VCaP (cell line): ENCODE measurements at regions not wholly inside any gene's neighbourhood (a gene's known extent, or its start where the extent isn't known, plus 50 kb on each side); places are given as distances from the start of the nearest gene placed in this dataset.

ENCODE experiments used
- H3K27ac ChIP-seq: fragments of 450-650 bp; 2 replicates; pipeline ENCODE4 v1.5.1; 2017
- CTCF ChIP-seq: fragments of 450-650 bp; conservative IDR thresholded peaks from 2 replicates; pipeline ENCODE4 v1.5.1; 2017; ENCODE audit warnings: mild to moderate bottlenecking, moderate library complexity

GRCh38 chr6:138695193-138695592, 78.4 kb upstream of the CCDC28A start:
- H3K27ac ChIP-seq = no peak overlapping the region
- TF ChIP-seq CTCF = no peak

DNA sequence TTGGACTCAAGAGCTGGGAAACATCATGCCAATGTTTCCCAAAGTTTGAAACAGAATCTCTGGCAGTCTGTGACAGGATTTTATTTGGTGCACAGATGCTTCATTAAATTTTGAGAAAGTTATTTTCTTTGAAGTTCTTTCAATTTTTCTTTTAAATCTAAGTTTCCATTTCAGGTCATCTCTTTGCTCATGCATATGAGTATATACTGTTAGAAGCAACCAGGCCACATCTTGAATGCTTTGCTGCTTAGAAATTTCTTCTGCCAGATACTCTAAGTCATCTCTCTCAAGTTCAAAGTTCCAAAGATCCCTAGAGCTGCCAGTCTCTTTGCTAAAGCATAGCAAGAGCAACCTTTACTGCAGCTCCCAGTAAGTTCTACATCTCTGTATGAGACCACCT, 59.1 kb upstream of the CCDC28A start:
- no peak for TF ChIP-seq CTCF
- H3K27ac ChIP-seq = no peak overlapping the region

DNA sequence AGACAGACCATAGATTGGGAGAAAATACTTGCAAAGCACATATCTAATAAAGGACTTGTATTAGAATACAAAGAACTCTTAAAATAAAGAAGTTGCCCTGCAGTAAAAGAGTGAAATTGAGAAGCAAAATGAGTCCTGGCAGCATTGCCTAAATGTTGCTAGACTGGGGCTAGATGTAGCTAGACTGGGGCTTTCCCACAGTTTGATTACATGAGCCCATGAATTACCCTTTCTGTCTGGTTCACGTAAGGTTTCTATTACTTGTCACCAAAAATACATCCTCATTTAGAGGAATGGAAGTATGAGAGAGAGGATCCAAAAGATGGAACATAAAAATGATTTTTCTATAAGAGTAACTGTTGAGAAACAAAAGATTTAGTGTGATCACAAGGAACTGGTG, 57.6 kb upstream of the CCDC28A start:
- TF ChIP-seq CTCF = no peak
- H3K27ac ChIP-seq = no peak overlapping the region

DNA sequence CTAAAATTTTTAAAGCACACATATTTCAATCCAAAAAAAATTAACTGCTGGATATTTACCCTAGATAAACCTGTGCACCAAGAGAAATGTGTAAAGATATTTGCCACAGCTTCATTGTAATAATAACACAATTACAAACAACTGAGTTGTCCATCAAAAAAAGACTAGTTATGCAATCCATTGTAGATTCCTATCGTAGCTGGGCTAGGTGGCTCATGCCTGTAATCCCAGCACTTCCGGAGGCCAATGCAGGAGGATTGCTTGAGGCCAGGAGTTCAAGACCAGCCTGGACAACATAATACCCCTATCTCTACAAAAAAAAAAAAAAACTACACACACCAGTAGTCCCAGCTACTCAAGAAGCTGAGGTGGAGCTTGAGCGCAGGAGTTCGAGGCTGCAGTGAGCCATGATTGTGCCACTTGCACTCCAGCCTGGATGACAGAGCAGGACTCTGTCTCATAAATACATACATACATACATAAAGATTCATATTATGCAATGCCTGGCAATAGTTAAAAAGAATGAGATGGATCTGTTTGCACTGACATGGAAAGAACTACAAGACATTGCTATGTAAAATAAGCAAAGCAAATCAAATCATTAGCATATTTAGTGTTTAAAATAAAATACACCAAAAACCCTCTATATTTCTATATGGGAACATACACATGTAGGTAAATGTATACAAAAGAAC, 56.5 kb upstream of the CCDC28A start:
- no peak for TF ChIP-seq CTCF
- H3K27ac ChIP-seq = no peak overlapping the region

DNA sequence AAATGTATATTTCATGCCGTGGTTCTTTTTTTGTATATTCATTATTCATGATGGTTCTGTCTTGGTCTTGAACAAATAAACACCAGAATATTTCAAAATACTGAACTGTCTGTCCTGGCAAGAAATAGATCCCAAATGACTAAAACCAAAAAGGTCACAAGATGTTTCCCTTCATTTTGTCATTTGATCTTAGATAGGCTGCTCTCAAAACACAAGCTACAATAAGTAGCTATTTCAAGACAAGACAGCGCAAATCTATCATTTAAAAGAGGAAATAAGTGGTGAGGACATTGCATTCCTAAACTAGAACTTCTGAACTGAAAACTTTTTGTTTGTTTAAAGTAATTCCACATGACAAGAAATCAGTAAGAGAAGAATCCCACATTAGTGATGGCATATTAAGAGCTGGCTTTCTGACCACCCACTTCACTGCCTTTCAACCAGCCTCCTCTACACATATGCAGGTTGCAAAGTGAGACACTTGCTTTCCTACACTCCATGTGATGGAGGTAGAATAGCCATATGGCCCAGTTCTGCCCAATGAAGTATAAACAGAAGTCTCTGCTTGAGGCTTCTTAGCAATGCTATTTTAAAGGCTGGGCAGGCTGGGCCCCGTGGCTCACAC, 54.4 kb upstream of the CCDC28A start:
- no peak for TF ChIP-seq CTCF
- H3K27ac ChIP-seq = no peak overlapping the region

- no peak for TF ChIP-seq CTCF
- H3K27ac ChIP-seq = no peak overlapping the region
Observed at GRCh38 chr6:138719744-138720143, 53.8 kb upstream of the CCDC28A start.

DNA sequence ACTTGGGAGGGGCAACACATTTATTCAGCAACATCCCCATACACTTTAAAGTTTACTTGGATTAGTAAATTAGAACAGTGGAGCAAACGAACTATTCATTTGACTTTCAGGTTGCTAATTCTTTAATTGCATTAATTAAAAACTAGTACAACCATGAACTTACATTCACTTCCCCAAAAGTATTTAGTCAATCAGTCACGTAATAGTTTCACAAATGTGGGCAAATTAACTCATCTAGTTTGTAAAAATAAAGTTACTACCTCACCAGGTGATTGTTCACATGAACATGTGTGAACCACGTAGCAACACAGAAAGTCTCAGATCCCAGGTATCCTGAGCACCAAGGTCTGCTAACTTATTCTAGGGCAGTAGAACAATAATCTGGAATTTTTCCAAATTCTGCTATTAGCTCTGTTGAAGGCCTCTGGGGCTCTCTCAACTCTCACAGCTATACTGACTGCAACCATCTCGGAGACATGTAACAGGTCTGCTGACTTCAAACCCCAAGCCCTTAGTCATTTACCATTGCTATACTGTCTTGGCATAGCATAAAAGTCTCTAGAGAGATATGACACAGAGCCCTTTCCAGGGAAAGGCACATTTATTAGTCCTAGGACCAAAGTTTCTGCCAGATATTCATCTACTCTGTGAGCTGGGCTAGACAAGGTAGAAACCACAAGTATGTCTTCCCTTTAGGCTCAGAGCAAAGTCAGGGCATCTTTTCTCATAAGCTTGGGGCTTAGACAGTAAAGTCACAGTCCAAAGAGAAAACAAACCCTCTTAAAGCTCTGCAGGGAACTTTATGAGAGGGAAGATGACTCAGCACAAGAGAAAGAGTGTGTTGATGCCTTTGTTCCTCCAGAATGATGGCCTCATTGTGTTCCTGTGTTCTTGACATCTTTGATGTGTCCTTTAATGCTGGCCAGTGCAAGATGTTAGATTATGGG, 50.9 kb upstream of the CCDC28A start:
- TF ChIP-seq CTCF = no peak
- no peak overlapping the region for H3K27ac ChIP-seq
